Middle frontal gyrus (tissue), 1 donor: ENCODE measurements at regions not wholly inside any gene's neighbourhood (a gene's known extent, or its start where the extent isn't known, plus 50 kb on each side); places are given as distances from the start of the nearest gene placed in this dataset.
A peak's percentile ranks its signal among the peaks of the same experiment; 100 is the strongest.

Source experiments
- DNase-seq: peaks from one replicate; pipeline ENCODE4 v3.0.0-alpha.2; 2015; ENCODE audit warnings: low spot score; ENCODE audit errors: extremely low spot score

DNA sequence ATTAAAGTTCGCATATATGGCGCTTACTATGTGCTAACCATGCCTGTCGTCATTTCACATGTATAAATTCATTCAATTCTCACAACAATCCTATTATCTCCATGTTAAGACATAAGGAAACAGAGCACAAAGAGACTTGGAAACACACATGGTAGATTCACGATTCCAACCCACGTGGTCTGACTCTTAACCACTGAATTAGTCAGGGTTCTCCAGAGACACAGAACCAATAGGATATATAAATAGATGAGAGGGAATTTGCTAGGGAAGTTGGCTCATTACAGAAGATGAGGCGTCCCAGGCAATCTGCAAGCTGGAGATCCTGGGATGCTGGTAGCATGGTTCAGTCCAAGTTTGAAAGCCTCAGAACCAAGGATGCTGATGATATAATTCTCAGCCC lies 765.3 kb downstream of the TBL1XR1 start:
- no peak for DNase-seq

DNA sequence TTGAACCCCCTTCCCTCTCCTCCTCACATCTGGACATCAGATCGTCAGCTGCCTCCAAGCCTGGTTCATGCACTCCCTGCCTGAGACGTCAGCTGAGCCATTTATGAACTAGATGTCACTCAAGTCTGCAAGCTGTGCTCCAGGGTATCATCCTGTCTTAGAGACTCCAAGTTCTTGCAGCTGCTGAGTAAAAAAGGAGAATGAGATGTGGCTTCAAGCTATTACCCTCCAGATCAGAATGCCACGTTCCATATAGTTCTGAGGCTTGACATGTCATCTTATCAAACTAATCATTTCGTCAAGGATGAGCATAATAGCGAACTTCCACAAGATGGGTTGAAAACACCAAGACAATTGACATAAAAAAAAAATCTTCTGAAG lies 766.3 kb downstream of the TBL1XR1 start:
- no peak for DNase-seq

DNA sequence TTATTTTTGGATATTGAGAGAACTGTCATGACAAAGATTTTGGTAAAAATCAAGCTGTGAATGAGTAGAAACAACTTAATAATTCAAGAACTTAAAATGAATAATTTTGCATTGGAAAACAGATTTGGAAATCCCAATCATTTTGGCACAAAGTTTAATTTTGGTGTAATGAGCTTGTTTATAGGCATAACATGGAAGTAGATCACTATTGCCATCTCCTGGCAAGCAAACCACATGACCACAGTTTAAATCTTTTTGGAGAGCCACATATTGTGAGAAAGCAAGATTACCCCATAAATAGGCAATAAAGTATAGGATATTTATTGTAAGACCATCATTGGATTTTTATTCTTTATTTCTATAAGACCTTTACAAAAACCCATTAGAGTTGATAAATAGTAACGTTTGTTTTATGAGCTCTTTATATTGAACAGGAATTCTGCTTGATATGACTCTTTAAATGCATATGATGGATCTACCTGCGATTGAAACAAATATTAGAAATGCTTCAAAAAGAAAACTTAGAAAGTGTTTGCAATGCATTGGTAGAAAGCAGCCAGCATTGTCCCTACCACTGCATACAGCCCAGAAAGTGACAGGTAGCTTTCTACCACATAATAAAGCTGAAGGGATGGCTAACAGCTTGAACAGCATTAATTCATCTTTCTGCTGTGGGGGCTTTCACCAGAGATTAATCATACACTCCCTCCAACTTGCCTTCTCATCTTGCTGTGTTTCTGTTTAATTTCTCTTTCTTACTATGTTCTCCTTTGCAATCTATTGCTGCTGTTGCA lies 766.8 kb downstream of the TBL1XR1 start:
- DNase-seq: peak; percentile 35

DNA sequence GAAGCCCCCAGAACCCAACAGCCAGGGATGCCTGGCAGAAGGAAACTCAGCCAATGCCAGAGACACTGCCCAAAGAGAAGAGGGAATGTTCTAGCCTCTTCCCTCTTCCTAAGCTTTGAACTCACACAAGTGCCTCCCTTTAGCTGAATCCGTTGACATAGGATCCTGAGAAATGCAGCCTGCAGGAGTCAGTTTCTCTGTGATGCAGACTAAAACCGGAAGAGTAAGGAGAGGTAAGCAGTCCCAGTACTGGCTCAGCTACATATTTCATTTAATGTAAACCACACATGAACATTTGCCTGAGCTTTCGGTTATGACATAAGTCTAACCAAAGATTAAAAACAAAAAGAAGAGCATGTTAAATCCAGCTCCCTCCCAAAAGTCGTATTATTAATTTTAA lies 768.7 kb downstream of the TBL1XR1 start:
- no peak for DNase-seq

DNA sequence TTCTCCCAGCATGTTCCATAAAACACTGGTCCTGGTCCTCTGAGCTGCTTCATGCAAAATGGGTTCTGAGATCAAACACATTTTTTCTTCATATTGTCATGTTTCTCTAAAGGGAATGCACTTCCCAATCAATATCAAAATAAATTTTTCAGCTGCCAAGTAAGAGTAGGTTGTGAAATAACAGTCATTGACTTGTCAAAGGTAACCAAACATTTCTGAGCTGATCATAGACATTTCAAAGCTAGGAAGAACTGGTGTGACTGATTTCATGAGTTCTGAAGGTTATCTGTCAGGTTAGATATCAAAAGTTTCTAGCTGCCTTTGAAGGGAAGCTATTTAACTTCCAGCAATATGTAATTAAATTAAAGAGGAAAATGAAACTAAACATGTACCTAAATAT lies 770.9 kb downstream of the TBL1XR1 start:
- DNase-seq: no peak

DNA sequence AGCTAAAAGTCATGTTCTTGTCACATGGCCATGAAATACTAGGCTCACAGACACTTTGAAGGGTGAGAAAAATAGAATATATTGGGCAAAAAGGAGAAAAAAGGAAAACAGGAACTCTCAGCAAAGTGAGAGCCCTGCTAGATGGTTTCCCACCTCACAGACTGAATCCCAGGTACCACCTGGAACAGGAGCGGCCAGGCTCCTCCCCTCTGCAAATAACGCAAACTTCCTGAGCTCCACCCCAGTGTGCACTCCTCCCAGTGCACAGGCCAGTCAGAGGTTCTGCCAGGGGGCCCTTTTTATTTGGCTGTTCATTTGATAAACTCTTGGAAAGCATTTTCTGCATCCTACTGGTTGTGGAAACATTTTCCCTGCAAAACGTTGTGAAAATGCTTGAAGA lies 780.4 kb downstream of the TBL1XR1 start:
- no peak for DNase-seq

DNA sequence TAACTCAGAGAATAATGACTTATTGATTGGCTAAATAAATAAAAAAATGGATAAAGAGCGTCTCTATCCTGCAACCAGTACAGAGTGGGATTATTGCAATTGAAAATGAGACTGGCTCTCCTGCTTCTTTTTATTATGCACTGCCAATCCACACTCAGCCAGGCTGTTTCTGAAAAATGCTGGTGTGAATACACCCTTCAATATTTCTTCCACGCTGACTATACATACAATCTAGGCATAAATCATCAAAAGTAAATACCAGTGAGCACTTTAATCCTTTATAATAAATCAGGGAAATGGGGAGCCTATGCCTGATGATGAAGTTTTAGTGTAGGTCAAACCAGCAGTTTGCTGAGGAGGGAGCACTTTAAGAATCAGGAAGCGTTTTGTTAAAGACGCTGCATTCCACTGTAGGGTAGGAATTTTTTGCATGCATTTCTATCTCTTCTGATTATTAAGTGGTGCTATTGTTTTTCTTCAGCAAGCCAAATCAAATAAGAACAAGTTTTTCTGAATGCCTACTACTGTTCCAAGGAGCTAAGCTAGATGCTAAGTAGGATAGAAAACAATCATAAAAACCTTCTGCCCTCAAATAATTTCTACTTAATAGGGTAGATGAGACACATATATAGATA lies 781.5 kb downstream of the TBL1XR1 start:
- DNase-seq: no peak

DNA sequence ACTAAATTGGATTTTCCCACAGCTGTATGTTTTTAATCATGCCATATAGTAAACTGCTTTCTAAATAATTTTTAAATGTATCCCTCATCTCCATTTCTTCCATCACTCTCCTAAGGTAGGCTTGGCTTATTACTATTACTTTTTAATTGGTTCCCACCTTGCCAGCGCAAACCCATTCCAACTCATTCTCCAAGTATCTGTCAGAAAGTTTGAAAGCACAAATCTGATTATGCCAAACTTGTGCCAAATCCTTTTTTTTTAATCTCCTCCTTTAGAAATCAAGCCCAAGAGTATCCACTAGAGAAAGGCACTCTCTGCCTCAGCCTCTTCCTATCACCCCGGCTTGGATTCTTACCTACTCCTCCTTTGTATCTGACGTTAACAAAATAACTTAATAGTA lies 784.5 kb downstream of the TBL1XR1 start:
- DNase-seq: no peak

DNA sequence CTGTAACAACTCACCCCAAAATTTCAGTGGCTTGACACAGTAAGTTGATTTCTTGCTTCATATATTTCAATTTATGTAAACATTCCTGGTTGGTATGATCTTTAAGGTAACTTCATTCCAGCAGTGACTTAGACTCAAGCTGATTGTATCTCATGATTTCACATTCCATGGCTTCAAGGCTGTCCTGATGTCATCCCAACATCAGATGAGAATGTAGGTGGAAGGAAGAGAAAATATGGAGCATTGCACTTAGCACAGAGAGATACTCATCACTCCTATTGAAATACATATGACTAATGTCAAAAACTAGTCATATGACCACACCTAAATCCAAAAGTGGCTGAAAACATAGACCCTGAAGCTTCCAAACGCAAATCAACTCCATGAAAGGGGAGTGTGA lies 793.8 kb downstream of the TBL1XR1 start:
- no peak for DNase-seq

DNA sequence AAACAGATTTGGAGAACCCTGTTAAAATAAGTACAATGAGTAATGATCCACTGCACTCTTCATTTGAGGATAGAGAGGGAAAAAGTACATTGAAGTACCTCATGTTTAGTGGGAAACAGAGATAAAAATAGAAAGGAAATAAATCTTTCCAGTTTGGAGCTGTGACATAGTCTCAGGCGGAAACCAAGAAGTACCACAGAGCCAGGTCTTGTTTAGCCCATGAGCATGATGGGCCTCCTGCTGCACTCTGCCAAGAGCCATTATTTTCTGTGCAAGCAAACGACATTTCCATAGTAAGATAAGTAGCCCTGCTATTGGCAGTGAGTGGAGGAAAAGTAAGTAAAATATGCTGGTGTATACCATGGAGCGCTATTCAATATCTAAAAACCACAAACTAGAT lies 796.1 kb downstream of the TBL1XR1 start:
- DNase-seq: no peak

DNA sequence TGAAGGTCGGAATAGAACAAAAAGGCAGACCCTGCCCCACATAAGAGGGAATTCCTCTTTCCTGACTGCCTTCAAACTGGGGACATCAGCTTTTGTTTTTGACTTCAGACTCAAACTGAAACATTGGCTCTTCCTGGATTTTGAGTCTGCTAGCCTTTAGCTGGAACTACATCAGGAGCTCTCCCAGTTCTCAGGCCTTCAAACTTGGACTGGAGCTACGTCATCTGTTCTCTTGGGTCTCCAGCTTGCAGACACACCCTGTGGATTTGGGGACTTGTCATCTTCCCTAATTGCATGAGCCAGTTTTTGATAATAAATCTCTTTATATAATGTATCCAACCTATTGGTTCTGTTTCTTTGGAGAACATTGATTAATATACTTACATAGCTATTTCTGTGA lies 798.1 kb downstream of the TBL1XR1 start:
- no peak for DNase-seq

DNA sequence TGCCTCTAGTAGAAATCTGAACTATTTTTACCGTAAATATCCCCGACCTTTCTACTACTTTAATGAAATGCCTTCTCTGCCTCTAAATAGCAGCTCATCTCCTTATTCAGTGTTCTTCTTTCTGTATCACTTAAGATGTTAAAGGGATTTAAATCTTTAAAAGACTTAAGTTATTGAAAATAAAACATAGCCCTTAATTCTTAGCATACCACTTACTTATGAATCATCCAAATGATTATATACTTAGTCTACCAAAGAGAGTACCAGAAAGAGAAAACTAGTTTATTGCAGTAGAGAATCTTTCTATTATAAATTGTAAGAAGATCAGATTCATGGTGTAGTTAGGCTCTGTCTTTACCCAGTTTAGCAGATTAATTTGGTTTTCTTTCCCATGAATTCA lies 802.0 kb downstream of the TBL1XR1 start:
- no peak for DNase-seq

DNA sequence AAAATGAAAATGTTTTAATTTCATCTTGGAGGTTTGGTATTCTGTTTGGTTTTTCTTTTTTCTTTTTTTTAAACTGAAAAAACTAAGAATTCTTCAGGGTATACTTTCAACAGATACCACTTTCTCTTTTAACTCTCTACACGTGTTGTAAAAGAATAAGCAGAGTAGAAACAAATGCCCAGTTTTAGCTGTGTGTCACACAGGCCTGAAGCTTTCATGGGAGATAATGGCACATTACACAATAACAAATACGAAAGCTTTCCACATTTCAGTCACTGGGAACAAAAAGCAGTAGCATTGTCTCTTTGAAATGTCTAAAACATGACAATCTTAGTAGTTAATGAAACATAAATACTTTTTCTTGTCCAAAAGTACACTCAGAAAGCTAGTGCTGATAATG lies 818.5 kb downstream of the TBL1XR1 start:
- DNase-seq: no peak

DNA sequence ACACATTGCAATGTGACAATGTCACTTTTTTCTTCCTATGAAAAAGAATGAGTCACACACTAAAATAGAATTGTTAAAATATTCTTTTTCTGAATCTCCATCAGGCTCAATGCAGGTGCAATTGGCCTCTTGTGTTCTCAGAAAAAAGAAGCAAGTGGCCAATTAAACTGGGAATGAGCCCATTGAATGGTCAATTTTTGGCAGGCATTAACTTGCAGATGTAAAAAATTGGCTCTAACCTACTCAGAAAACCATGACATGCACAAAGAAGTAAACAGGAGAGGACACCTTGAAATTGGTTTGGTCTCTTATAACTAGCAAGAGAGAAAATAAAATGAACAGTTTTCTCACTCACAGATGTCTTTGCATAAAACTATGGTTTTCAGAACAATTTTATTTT lies 820.8 kb downstream of the TBL1XR1 start:
- no peak for DNase-seq

DNA sequence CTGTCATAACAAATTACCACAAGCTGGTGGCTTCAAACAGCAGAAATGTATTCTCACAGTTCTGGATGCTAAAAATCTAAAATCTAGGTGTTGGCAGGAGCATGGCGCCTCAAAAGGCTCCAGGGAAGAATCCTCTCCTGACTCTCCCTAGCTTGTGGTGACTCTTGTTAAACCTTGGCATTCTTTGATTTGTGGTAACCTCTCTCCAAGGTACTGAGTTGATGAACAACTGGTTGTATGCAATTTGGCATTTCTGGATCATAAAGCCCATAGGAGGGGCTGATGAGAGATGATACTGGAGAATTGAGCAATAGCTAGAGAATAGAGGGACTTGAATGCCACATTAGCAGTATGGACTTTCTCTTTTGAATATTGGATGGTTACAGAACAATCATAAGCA lies 821.8 kb downstream of the TBL1XR1 start:
- DNase-seq: no peak

DNA sequence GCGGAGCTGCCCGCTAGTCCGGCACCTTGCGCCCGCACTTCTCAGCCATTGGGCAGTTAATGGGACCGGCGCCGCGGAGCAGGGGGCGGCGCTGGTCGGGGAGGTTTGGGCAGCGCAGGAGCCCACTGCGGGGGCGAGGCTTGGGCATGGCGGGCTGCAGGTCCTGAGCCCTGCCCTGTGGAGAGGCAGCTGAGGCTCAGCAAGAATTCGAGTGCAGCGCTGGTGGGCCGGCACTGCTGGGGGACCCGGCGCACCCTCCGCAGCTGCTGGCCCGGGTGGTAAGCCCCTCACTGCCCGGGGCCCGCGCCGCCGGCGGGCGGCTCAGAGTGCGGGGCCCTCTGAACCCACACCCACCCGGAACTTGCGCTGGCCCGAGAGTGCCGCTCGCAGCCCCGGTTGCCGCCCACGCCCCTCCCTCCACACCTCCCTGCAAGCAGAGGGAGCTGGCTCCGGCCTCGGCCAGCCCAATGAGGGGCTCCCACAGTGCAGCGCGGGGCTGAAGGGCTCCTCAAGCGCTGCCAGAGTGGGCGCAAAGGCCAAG lies 835.0 kb downstream of the TBL1XR1 start:
- no peak for DNase-seq

DNA sequence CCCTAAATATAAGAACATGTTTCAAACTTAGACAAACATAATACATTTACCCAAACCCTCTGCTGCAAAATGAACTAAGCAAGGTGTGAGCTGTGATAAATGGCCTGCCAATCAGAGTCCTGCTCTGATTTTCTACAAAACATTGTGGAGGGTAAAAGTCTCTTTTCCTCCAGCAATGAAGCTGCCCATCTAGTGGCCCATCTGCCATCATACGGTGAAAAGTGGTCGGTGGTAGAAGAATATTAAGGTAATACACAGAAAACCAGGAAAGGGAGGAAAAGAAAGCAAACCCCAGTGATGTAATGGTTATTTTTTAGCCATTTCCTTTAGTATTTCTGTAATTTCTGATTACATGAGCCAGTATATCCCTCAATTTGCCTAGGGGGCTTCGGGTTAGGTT lies 838.1 kb downstream of the TBL1XR1 start:
- no peak for DNase-seq

DNA sequence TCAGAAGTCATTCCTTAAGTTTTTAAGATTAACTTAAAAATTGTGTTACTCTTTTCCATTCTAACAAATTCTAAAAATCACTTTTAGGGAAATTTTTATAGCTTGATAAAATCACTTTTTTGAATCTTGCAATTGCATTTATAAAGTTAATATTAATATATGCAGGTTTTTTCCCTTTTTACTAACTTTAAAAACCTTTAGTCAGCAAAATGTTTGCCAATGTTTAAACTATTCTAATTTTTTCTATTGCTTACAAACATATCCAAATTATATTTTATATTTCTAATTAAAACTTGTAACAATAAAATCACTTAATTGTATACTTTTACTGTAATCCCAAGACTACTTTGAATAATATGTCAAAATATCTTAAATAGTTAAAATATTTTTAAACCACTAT lies 839.4 kb downstream of the TBL1XR1 start:
- DNase-seq: no peak

DNA sequence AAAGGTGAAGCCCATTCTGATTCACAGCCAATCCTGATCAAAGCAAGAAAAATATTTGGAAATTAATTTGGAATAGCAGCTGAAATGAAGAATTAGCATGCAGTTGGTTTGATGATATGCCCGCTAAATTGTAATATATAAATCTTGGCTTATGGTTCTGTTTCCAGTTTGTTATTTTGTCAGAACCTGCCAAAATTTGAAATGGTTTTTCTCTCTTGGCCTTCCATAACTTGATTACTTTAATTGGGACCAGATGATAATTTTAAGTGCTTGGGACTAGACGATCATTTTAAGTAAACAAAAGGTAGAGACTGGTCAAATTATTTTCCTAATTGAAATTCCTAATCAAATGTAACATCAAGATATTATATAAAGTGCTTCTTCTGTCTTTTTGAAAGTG lies 842.4 kb downstream of the TBL1XR1 start:
- DNase-seq: no peak

DNA sequence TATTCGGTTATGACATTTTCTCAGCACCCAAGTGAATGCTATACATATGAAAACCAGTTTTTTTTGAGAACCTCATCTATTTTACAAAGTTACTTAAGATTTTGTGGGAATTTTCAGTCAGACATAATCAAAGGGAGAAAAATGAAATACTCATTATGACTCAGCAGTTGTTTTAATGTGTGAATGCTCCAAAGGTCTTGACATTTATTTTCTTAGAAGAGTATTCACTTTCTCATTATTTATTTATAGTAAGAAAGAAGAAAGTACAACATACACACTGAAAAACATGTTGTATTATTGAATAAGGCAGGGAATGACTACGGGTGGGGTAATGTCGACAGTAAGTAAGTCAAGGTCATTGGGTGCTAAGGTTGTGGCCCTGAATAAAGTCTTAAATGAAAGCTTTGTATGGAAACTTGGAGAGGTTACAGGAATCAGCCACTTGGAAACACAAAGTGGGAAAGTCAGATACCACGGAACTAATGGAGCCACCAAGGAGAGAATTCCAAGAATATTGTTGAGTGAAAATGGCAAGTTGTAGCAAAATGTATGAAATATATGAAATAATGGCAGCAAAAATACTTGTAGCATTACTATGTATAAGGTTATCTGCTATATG lies 844.5 kb downstream of the TBL1XR1 start:
- DNase-seq: no peak

DNA sequence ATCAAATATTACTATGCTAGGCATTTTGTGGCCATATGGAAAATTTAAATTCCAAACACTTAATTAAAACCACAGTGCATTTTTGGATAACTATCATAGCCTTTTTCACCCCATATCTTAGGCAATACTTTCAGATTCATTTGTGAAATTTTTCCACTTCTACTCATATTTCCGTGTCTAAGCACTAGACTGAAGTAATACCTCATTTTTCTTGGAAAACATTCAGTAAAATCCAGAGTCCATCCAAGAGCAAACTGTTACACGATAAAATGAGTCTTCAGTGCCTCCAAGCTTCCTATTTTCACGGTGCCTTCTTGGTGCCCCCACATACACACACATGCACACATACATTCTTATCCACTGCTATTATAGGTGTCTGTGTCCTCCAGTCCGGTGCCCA lies 845.9 kb downstream of the TBL1XR1 start:
- DNase-seq: no peak

DNA sequence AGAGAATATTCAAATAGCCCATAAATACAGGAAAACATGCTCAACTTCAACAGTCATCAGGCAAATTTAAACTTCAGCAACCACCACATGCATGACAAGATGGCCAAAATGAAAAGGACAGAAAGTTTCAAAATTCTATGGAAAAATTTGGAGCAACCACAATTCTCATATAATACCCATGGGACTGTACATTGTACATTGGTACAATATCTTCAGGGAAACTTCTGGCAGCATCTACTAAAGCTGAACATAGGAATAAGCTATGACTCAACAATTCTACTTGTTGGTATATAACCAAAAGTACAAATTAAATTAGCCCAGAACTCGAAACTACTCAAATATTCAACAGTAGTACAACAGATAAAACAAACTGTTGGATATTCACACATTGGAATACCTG lies 847.6 kb downstream of the TBL1XR1 start:
- no peak for DNase-seq
